Natural killer cell (primary cell): ENCODE measurements at regions not wholly inside any gene's neighbourhood (a gene's known extent, or its start where the extent isn't known, plus 50 kb on each side); places are given as distances from the start of the nearest gene placed in this dataset.

ENCODE experiments used
- ATAC-seq, 3 donors: fragments of 150-1000 bp in 2 of 3; fragments of 200-7000 bp in 1 of 3; cut with Tn5 transposase; 1 replicate in 1 of 3; 2 replicates in 2 of 3; pipeline ENCODE4 v1.10.0; 2021; ENCODE audit warnings: mild to moderate bottlenecking in 2 of 3, moderate library complexity in 2 of 3
- DNase-seq, 2 donors: peaks; one replicate each; pipeline versions ENCODE4 v3.0.0 to v3.0.0-alpha.2; 2013 to 2021; ENCODE audit warnings: mixed read lengths in 1 of 2
- H3K27ac ChIP-seq: one replicate; pipeline ENCODE4 v1.5.1; 2013; ENCODE audit warnings: mild to moderate bottlenecking, low read length
- H3K27me3 ChIP-seq: one replicate; pipeline ENCODE4 v1.6.1; 2013; ENCODE audit warnings: low read length; ENCODE audit not compliant: control insufficient read depth, insufficient read depth
- H3K36me3 ChIP-seq: one replicate; pipeline ENCODE4 v1.6.1; 2013; ENCODE audit warnings: low read length; ENCODE audit not compliant: control insufficient read depth, insufficient read depth
- H3K4me1 ChIP-seq: one replicate; pipeline ENCODE4 v1.6.1; 2013; ENCODE audit warnings: low read length; ENCODE audit not compliant: control insufficient read depth, insufficient read depth
- H3K4me3 ChIP-seq: one replicate; pipeline ENCODE4 v1.5.1; 2013; ENCODE audit warnings: low read length
- H3K9me3 ChIP-seq: one replicate; pipeline ENCODE4 v1.6.1; 2013; ENCODE audit warnings: low read length; ENCODE audit not compliant: control insufficient read depth, insufficient read depth
- H3K27ac Mint-ChIP-seq, 2 donors: one replicate each; pipeline ENCODE4 v1.8.0; 2022; ENCODE audit warnings: mild to moderate bottlenecking in 2 of 2, mixed read lengths in 2 of 2, moderate library complexity in 1 of 2
- H3K27me3 Mint-ChIP-seq, 2 donors: one replicate each; pipeline ENCODE4 v1.8.0; 2022; ENCODE audit warnings: low read depth in 2 of 2, mixed read lengths in 2 of 2
- H3K36me3 Mint-ChIP-seq: one replicate; pipeline ENCODE4 v1.8.0; 2022; ENCODE audit warnings: mixed read lengths
- H3K4me1 Mint-ChIP-seq, 2 donors: one replicate each; pipeline ENCODE4 v1.8.0; 2022; ENCODE audit warnings: mixed read lengths in 2 of 2
- H3K4me3 Mint-ChIP-seq: one replicate; pipeline ENCODE4 v1.8.0; 2022; ENCODE audit warnings: mild to moderate bottlenecking, moderate library complexity, mixed read lengths
- H3K9me3 Mint-ChIP-seq, 2 donors: one replicate each; pipeline ENCODE4 v1.8.0; 2022; ENCODE audit warnings: mixed read lengths in 2 of 2
- WGBS: methylation state at CpG from one replicate; pipeline ENCODE4 v1.1.7; 2013; ENCODE audit warnings: missing lambda C conversion rate; ENCODE audit not compliant: insufficient coverage; 5-methylcytosine and 5-hydroxymethylcytosine counted together
- intact Hi-C: fragments of 100-400 bp; cut with micrococcal nuclease; formaldehyde crosslinking; loops from one replicate; pipeline ENCODE4 v1.14.2; 2022
- TF ChIP-seq, protein P1 (sequence below): fragments of 200-600 bp; IDR thresholded peaks from one replicate; pipeline ENCODE4 v1.8.0; 2022; ENCODE audit warnings: antibody characterized with exemption

DNA sequence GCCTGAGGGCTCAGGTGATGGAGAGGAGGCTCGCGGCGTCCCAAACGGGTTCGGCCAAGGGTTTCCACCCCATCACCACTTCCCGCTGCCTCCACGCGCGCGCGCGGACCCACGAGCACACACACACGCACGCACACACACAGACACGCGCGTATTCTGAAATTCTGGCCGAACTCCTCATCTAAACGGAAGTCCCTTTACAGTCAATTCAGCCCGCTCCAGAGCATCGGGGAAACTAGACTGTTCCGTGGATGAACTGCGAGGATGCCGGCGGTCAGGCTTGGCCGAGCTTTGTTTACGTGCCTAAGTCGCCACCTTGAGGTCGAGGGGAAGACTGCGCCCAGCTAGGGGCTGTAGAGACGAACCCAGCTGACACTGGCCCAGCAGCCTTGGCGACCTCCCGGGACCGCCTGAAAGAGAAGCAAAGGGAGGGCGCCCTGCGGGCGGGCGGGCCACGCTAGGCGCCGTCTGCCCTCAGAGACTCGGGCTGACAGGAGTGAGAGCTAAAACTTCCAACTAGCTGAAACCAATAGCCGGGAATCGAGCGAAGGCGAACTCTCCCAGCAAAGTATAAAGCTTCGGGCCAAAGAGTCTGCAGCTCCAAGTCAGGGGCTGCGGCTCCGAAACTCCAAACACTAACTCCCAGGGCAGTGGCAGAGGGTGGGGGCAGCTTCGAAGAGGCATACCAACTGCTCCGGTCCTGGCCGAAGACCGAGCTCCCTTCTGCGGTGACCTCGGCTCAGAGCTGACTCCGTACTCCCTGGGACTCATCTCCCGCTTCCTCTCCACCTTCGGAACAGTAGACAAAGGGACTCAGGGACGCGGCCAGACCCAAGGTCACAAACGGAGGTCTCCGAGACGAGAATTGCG, 124.7 kb upstream of the C11orf58 start:
- WGBS: 3% methylated on average over 65 of the region's 65 CpGs
- H3K9me3 ChIP-seq: no peaks in the 10 kb centered on the region
- peaks cover 6% of the 10 kb centered on the region for H3K36me3 Mint-ChIP-seq
- H3K27ac ChIP-seq: no peak overlapping the region
- ATAC-seq: peak; percentile 75 to 87 (median 76)
- no peaks in the 10 kb centered on the region for H3K36me3 ChIP-seq
- H3K9me3 Mint-ChIP-seq: no peaks in the 10 kb centered on the region
- H3K4me1 Mint-ChIP-seq: peaks cover 0 to 15% of the 10 kb centered on the region in 2 donors
- no peak overlapping the region for H3K4me3 ChIP-seq
- peaks cover 65% of the 10 kb centered on the region for H3K27me3 ChIP-seq
- intact Hi-C loops: loop anchor here (5.0 kb wide), 1 partner anchor 671 kb away; no protein-coding TSS in a partner anchor
- TF ChIP-seq, protein P1, sequence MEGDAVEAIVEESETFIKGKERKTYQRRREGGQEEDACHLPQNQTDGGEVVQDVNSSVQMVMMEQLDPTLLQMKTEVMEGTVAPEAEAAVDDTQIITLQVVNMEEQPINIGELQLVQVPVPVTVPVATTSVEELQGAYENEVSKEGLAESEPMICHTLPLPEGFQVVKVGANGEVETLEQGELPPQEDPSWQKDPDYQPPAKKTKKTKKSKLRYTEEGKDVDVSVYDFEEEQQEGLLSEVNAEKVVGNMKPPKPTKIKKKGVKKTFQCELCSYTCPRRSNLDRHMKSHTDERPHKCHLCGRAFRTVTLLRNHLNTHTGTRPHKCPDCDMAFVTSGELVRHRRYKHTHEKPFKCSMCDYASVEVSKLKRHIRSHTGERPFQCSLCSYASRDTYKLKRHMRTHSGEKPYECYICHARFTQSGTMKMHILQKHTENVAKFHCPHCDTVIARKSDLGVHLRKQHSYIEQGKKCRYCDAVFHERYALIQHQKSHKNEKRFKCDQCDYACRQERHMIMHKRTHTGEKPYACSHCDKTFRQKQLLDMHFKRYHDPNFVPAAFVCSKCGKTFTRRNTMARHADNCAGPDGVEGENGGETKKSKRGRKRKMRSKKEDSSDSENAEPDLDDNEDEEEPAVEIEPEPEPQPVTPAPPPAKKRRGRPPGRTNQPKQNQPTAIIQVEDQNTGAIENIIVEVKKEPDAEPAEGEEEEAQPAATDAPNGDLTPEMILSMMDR: peak; percentile 38
- H3K4me3 Mint-ChIP-seq: peak overlapping the region; percentile 9
- peaks cover 35 to 53% of the 10 kb centered on the region in 2 donors for H3K27me3 Mint-ChIP-seq
- peak; percentile 27 to 70 for DNase-seq
- peaks cover 13% of the 10 kb centered on the region for H3K4me1 ChIP-seq
- H3K27ac Mint-ChIP-seq: no peak overlapping the region

DNA sequence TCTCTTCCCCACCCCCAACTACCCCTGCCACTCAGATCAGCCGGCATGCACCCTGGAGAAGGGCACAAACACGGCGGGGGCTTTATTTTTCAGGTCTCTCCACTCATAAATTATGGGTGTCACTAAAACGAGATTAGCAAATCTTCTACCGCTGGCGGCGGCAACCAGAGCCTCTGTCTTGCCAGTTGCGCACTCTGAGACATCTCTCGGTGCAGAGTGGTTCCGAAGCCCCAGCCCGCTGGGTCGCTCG, 125.3 kb upstream of the C11orf58 start:
- Mint-ChIP-seq H3K27ac (no peak overlapping the region), H3K27me3 (peaks cover 32 to 47% of the 10 kb centered on the region in 2 donors), H3K9me3 (no peaks in the 10 kb centered on the region), H3K4me1 (peaks cover 0 to 15% of the 10 kb centered on the region in 2 donors), H3K4me3 (no peak overlapping the region), H3K36me3 (peaks cover 6% of the 10 kb centered on the region)
- DNase-seq (no peak), ATAC-seq (no peak)
- no peaks in the 10 kb centered on the region for H3K36me3 ChIP-seq
- intact Hi-C loops: loop anchor here (5.0 kb wide), 1 partner anchor 671 kb away; no protein-coding TSS in a partner anchor
- 2% methylated on average over 13 of the region's 13 CpGs for WGBS
- TF ChIP-seq, protein P1: no peak
- no peaks in the 10 kb centered on the region for H3K9me3 ChIP-seq
- H3K27ac ChIP-seq: no peak overlapping the region
- no peak overlapping the region for H3K4me3 ChIP-seq
- H3K4me1 ChIP-seq: peaks cover 13% of the 10 kb centered on the region
- H3K27me3 ChIP-seq: peaks cover 68% of the 10 kb centered on the region

DNA sequence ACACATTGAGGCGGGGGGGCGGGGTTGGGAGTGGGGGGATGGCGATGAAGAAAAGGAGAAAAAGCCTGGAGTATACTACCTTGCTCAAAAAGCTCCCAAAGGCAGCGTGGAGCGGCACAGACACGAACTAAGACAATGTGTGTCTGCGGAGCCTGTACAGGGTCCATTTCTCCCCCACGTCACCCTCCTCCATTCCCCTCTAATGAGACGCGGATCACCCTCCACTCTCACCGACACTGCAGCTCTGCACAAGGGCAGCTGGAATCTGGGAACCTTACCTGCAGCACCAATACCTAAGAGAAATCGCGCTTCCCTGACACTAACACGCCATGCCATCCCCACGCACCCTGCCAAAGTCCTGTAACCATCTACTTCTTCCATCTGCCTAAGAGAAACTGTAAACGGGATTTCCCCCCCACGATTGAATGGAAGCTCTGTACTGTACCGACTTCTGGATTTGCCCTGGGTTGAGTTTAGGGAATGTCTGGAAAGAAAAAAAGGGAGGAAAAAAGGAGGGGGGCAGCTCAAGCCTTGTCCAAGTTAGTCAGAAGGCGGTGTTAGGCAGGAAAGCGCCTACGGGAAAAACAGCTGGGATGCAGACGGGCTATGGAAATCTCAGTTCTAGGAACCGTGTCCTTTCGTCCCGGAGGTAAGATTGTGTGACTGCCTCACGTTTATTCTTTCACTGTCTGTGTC, 125.7 kb upstream of the C11orf58 start:
- Mint-ChIP-seq H3K27ac (no peak overlapping the region), H3K27me3 (peaks cover 32 to 46% of the 10 kb centered on the region in 2 donors), H3K36me3 (peaks cover 6% of the 10 kb centered on the region), H3K9me3 (no peaks in the 10 kb centered on the region), H3K4me3 (no peak overlapping the region), H3K4me1 (peaks cover 0 to 15% of the 10 kb centered on the region in 2 donors)
- Histone ChIP-seq H3K27me3 (peaks cover 70% of the 10 kb centered on the region), H3K4me3 (no peak overlapping the region), H3K36me3 (no peaks in the 10 kb centered on the region), H3K9me3 (no peaks in the 10 kb centered on the region), H3K4me1 (peaks cover 15% of the 10 kb centered on the region), H3K27ac (no peak overlapping the region)
- WGBS: 7% methylated on average over 26 of the region's 26 CpGs
- ATAC-seq (no peak), DNase-seq (no peak)
- TF ChIP-seq, protein P1: no peak
- intact Hi-C loops: loop anchor here (5.0 kb wide), 1 partner anchor 670 kb away; no protein-coding TSS in a partner anchor
